ENCODE measurements at regions not wholly inside any gene's neighbourhood (a gene's known extent, or its start where the extent isn't known, plus 50 kb on each side); places are given as distances from the start of the nearest gene placed in this dataset.

DNA sequence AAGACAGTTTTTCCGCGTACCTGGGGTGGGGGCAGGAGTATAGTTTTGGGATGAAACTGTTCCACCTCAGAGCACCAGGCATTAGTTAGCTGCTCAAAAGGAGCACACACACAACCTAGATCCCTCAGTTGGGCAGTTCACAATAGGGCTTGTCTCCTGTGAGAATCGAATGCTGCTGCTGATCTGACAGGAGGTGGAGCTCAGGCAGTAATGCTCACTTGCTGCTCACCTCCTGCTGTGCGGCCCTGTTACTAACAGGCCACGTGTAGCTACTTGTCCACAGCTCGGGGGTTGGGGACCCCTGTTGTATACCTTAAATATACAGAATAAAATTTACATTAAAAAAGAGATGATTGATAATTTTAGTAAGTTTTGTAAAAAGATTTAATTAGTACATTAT lies 191.5 kb downstream of the SLC7A11 start:
- ChIA-PET POLR2A (no interaction called here), CTCF (interaction anchor here (1.8 to 4.0 kb wide), 3 partner anchors 11 to 40 kb away, joined by 5 to 28 read pairs (median 13); no protein-coding TSS in a partner anchor)
- Histone ChIP-seq H2AFZ (ENCODE audit: low read depth, low read length) (peak overlapping the region; percentile 39), H3K4me1 (ENCODE audit: control insufficient read depth, extremely low read depth, insufficient read depth, low read length) (peaks cover 49% of the 10 kb centered on the region), H3K9me3 (replicated peaks; ENCODE audit: control insufficient read depth, insufficient read depth, low read length) (no peaks in the 10 kb centered on the region), H3K36me3 (ENCODE audit: control insufficient read depth in 2 of 2, extremely low read depth in 1 of 2, insufficient read depth in 2 of 2, low read length in 2 of 2) (no peaks in the 10 kb centered on the region), H3K27ac (ENCODE audit: insufficient read depth, low read depth, low read length) (peak overlapping the region; percentile 7), H4K20me1 (replicated peaks; ENCODE audit: control insufficient read depth, extremely low read depth, insufficient read depth, low read length) (no peaks in the 10 kb centered on the region), H3K4me2 (ENCODE audit: insufficient read depth, low read length) (no peak overlapping the region), H3K79me2 (ENCODE audit: control insufficient read depth, insufficient read depth, low read length) (no peaks in the 10 kb centered on the region), H3K27me3 (ENCODE audit: control insufficient read depth in 2 of 2, insufficient read depth in 2 of 2, low read length in 2 of 2) (no peaks in the 10 kb centered on the region), H3K4me3 (replicated peaks in 1 of 3; ENCODE audit: insufficient read depth in 1 of 3, low read depth in 1 of 3, low read length in 3 of 3) (no peak overlapping the region), H3K9ac (replicated peaks; ENCODE audit: extremely low read depth, insufficient read depth, low read length) (no peak overlapping the region), H3K9me1 (replicated peaks; ENCODE audit: control insufficient read depth, extremely low read depth, insufficient read depth, low read length) (no peaks in the 10 kb centered on the region)
- dilution Hi-C loops (cut with MboI; ENCODE audit: extremely low pct_ligation_motif_present, low sequenced_read_pairs), result no loop called here
- intact Hi-C loops (cut with micrococcal nuclease), result loop anchor here (5.0 kb wide), 1 partner anchor 42 kb away; no protein-coding TSS in a partner anchor
- DNase-seq (ENCODE audit: low read depth, low spot score) (no peak), FAIRE-seq (no peak)
- no TSS peak for BruUV-seq (replicated peaks)
- TF ChIP-seq, protein P1, sequence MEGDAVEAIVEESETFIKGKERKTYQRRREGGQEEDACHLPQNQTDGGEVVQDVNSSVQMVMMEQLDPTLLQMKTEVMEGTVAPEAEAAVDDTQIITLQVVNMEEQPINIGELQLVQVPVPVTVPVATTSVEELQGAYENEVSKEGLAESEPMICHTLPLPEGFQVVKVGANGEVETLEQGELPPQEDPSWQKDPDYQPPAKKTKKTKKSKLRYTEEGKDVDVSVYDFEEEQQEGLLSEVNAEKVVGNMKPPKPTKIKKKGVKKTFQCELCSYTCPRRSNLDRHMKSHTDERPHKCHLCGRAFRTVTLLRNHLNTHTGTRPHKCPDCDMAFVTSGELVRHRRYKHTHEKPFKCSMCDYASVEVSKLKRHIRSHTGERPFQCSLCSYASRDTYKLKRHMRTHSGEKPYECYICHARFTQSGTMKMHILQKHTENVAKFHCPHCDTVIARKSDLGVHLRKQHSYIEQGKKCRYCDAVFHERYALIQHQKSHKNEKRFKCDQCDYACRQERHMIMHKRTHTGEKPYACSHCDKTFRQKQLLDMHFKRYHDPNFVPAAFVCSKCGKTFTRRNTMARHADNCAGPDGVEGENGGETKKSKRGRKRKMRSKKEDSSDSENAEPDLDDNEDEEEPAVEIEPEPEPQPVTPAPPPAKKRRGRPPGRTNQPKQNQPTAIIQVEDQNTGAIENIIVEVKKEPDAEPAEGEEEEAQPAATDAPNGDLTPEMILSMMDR (IDR thresholded peaks at IDR 0.05; ENCODE audit: extremely low read depth in 1 of 2, insufficient read depth in 1 of 2, low read depth in 1 of 2, low read length in 2 of 2), result no peak
- TF ChIP-seq POLR2AphosphoS5 (IDR thresholded peaks at IDR 0.05; ENCODE audit: insufficient read depth, low read depth, low read length) (no peak), JUN (IDR thresholded peaks at IDR 0.05; ENCODE audit: borderline replicate concordance, insufficient read depth, insufficient read length, low read depth) (no peak), EZH2 (IDR thresholded peaks at IDR 0.05; ENCODE audit: borderline replicate concordance, low read depth, low read length, severe bottlenecking) (no peak), FOS (IDR thresholded peaks at IDR 0.05; ENCODE audit: borderline replicate concordance, insufficient read depth, low read length) (no peak), MYC (IDR thresholded peaks at IDR 0.05; ENCODE audit: low read depth, low read length) (no peak), POLR2A (IDR thresholded peaks at IDR 0.05; ENCODE audit: low read depth, low read length) (no peak), GATA2 (IDR thresholded peaks at IDR 0.05; ENCODE audit: insufficient read depth, insufficient read length, low read depth, low read length) (no peak)
- TF ChIP-seq, protein P2, sequence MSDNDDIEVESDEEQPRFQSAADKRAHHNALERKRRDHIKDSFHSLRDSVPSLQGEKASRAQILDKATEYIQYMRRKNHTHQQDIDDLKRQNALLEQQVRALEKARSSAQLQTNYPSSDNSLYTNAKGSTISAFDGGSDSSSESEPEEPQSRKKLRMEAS (IDR thresholded peaks at IDR 0.05; ENCODE audit: insufficient read depth, insufficient read length), result no peak

Data from endothelial cell of umbilical vein (primary cell).